A549 (cell line): ENCODE measurements at regions not wholly inside any gene's neighbourhood (a gene's known extent, or its start where the extent isn't known, plus 50 kb on each side); places are given as distances from the start of the nearest gene placed in this dataset.

ENCODE experiments used
- BHLHE40 ChIP-seq: IDR thresholded peaks from 2 replicates; pipeline ENCODE4 v1.6.1; 2012; ENCODE audit warnings: low read depth, low read length, inconsistent platforms
- CHD4 ChIP-seq: fragments of 200-600 bp; sonication (generic); IDR thresholded peaks from 2 replicates; pipeline ENCODE4 v1.6.1; 2016; ENCODE audit warnings: antibody characterized with exemption, mild to moderate bottlenecking, borderline replicate concordance
- MYC ChIP-seq: IDR thresholded peaks from 2 replicates; pipeline ENCODE4 v1.6.1; 2012; ENCODE audit warnings: mild to moderate bottlenecking, inconsistent platforms, low read length, improper control_type of control experiment, borderline replicate concordance
- SMC3 ChIP-seq: fragments of >200 bp; sonication (Bioruptor Twin); formaldehyde crosslinking; IDR thresholded peaks from 3 replicates; pipeline ENCODE4 v1.6.1; 2018; ENCODE audit warnings: inconsistent platforms
- TF ChIP-seq, protein P1 (sequence below): fragments of >200 bp; sonication (Bioruptor Twin); formaldehyde crosslinking; IDR thresholded peaks from 3 replicates; pipeline ENCODE4 v1.5.1; 2016
- TF ChIP-seq, protein P2 (sequence below): IDR thresholded peaks from 2 replicates; pipeline ENCODE4 v1.6.1; 2012

DNA sequence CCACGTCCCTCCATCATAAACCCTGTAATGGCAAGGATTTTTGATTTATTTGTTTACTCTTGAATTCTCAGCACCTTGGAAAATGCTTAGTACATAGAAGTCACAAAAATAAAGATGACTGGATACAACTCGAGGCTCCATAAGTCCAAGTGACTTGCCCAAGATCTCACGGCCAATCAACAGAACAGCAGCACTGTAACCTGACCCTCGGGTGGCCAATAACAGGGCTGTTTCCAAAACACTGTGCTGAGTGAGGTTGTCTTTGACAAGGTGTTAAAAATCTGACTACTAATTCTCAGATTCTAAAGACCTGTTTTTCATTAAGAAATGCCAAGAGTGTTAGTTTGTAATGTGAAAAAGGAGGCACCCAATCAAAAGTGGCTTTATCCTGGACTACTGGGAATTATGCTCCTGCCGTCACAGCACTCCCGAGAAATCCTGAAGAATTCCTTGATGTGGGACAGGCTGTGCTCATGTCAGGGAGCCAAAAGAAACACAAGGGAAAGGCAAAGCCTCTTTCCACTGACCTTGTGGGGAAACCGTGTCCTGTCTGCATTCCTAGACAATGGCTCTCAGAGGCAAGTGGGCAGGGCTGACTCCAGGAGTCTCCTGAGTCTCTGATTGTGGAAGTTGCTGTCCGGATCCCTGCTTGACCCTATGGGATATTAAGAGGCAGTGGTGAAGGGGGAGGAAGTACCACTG is 204.7 kb upstream of the PELI2 start:
- TF ChIP-seq MYC (no peak), CHD4 (no peak), BHLHE40 (no peak), SMC3 (no peak)
- TF ChIP-seq, protein P1, sequence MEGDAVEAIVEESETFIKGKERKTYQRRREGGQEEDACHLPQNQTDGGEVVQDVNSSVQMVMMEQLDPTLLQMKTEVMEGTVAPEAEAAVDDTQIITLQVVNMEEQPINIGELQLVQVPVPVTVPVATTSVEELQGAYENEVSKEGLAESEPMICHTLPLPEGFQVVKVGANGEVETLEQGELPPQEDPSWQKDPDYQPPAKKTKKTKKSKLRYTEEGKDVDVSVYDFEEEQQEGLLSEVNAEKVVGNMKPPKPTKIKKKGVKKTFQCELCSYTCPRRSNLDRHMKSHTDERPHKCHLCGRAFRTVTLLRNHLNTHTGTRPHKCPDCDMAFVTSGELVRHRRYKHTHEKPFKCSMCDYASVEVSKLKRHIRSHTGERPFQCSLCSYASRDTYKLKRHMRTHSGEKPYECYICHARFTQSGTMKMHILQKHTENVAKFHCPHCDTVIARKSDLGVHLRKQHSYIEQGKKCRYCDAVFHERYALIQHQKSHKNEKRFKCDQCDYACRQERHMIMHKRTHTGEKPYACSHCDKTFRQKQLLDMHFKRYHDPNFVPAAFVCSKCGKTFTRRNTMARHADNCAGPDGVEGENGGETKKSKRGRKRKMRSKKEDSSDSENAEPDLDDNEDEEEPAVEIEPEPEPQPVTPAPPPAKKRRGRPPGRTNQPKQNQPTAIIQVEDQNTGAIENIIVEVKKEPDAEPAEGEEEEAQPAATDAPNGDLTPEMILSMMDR, result no peak
- TF ChIP-seq, protein P2, sequence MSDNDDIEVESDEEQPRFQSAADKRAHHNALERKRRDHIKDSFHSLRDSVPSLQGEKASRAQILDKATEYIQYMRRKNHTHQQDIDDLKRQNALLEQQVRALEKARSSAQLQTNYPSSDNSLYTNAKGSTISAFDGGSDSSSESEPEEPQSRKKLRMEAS, result no peak
